Gastroesophageal sphincter (tissue), 3 donors: ENCODE measurements at regions not wholly inside any gene's neighbourhood (a gene's known extent, or its start where the extent isn't known, plus 50 kb on each side); places are given as distances from the start of the nearest gene placed in this dataset.

ENCODE experiments used
- POLR2A ChIP-seq, 2 donors: fragments of 450-650 bp; IDR thresholded peaks; one replicate each; pipeline ENCODE4 v1.6.1; 2017; ENCODE audit warnings: antibody characterized with exemption in 2 of 2, mild to moderate bottlenecking in 2 of 2, moderate library complexity in 1 of 2
- POLR2AphosphoS5 ChIP-seq: sonication (generic); formaldehyde crosslinking; IDR thresholded peaks from one replicate; pipeline ENCODE4 v1.6.1; 2017; ENCODE audit warnings: antibody characterized with exemption
- TF ChIP-seq, protein P1 (sequence below), 4 experiments: fragments of 200-600 bp in 2 of 4; fragments of 450-650 bp in 2 of 4; sonication (generic) in 1 of 4; IDR thresholded peaks; one replicate each; pipeline ENCODE4 v1.5.1; 2017 to 2019; ENCODE audit warnings: antibody characterized with exemption in 4 of 4, mild to moderate bottlenecking in 2 of 4, moderate library complexity in 2 of 4

DNA sequence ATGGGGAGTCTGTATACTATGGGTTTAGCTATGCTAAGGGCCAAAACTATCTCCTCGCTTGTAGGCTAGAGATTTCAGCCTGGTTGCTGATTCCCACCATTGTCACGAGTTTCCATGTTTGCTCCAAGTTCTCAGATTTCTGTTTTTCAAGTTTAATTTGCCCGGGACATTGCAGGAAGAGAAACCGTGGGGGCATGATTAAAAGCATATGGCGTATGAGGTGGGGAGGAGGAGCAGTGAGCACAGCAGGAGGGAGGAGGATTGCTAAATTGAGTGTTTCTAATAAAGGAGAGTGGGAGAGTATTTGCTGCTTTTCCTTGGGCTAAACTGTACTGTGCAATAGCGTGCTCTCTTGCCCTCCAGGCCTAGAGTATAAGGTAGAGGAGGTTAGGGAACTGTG, 558.4 kb downstream of the METTL15 start:
- TF ChIP-seq, protein P1, sequence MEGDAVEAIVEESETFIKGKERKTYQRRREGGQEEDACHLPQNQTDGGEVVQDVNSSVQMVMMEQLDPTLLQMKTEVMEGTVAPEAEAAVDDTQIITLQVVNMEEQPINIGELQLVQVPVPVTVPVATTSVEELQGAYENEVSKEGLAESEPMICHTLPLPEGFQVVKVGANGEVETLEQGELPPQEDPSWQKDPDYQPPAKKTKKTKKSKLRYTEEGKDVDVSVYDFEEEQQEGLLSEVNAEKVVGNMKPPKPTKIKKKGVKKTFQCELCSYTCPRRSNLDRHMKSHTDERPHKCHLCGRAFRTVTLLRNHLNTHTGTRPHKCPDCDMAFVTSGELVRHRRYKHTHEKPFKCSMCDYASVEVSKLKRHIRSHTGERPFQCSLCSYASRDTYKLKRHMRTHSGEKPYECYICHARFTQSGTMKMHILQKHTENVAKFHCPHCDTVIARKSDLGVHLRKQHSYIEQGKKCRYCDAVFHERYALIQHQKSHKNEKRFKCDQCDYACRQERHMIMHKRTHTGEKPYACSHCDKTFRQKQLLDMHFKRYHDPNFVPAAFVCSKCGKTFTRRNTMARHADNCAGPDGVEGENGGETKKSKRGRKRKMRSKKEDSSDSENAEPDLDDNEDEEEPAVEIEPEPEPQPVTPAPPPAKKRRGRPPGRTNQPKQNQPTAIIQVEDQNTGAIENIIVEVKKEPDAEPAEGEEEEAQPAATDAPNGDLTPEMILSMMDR (IDR thresholded peaks at IDR 0.05), result no peak
- TF ChIP-seq POLR2A (IDR thresholded peaks at IDR 0.05) (no peak), POLR2AphosphoS5 (no peak)
